Glomerular visceral epithelial cell (primary cell): ENCODE measurements at regions not wholly inside any gene's neighbourhood (a gene's known extent, or its start where the extent isn't known, plus 50 kb on each side); places are given as distances from the start of the nearest gene placed in this dataset.

Experiments
- DNase-seq: peaks from one replicate; pipeline ENCODE4 v3.0.0-alpha.2; 2016; ENCODE audit errors: extremely low spot score

GRCh38 chr5:173800340-173800739 is 87.8 kb upstream of the CPEB4 start:
- peak; percentile 71 for DNase-seq

- DNase-seq: no peak
These were observed 87.1 kb upstream of the CPEB4 start for GRCh38 chr5:173801006-173801405.

- peak; percentile 29 for DNase-seq
These were observed 85.4 kb upstream of the CPEB4 start for GRCh38 chr5:173802670-173803165.

- DNase-seq: no peak
These were observed 83.6 kb upstream of the CPEB4 start for GRCh38 chr5:173804579-173804978.

- DNase-seq: no peak
These were observed 81.7 kb upstream of the CPEB4 start for GRCh38 chr5:173806270-173807035.

- no peak for DNase-seq
These were observed 80.9 kb upstream of the CPEB4 start for GRCh38 chr5:173807181-173807655.

- DNase-seq: no peak
These were observed 79.9 kb upstream of the CPEB4 start for GRCh38 chr5:173808079-173808808.

GRCh38 chr5:173809014-173809413 is 79.1 kb upstream of the CPEB4 start:
- no peak for DNase-seq

- no peak for DNase-seq
These were observed 75.2 kb upstream of the CPEB4 start for GRCh38 chr5:173812811-173813550.

- no peak for DNase-seq
These were observed 74.1 kb upstream of the CPEB4 start for GRCh38 chr5:173814053-173814452.

GRCh38 chr5:173815571-173815970 is 72.6 kb upstream of the CPEB4 start:
- DNase-seq: no peak

- no peak for DNase-seq
These were observed 71.4 kb upstream of the CPEB4 start for GRCh38 chr5:173816728-173817127.

GRCh38 chr5:173817561-173817960 is 70.6 kb upstream of the CPEB4 start:
- no peak for DNase-seq

- DNase-seq: no peak
These were observed 68.6 kb upstream of the CPEB4 start for GRCh38 chr5:173819521-173819920.

- no peak for DNase-seq
These were observed 64.9 kb upstream of the CPEB4 start for GRCh38 chr5:173823274-173823644.

- DNase-seq: peak; percentile 89
These were observed 64.2 kb upstream of the CPEB4 start for GRCh38 chr5:173823721-173824567.

- DNase-seq: peak; percentile 54
These were observed 62.8 kb upstream of the CPEB4 start for GRCh38 chr5:173825215-173825865.

GRCh38 chr5:173826086-173826427 is 62.1 kb upstream of the CPEB4 start:
- no peak for DNase-seq

- DNase-seq: no peak
These were observed 61.5 kb upstream of the CPEB4 start for GRCh38 chr5:173826428-173827350.

GRCh38 chr5:173828952-173829351 is 59.2 kb upstream of the CPEB4 start:
- DNase-seq: no peak
